HG03097 (cell line): ENCODE measurements at regions not wholly inside any gene's neighbourhood (a gene's known extent, or its start where the extent isn't known, plus 50 kb on each side); places are given as distances from the start of the nearest gene placed in this dataset.
"Not testable (repeated sequence)": the region's sequence is repeated elsewhere in the genome, so short reads cannot be mapped to it uniquely, and the experiment has no call there.

Experiments used
- ATAC-seq: cut with Tn5 transposase; IDR thresholded peaks from one replicate; pipeline ENCODE4 v1.9.1; 2021; ENCODE audit not compliant: unreplicated experiment, low FRiP score

- no peak for ATAC-seq
These were observed 330.3 kb downstream of the PCNX1 start for GRCh38 chr14:71237556-71237955.

- no peak for ATAC-seq
These were observed 331.6 kb downstream of the PCNX1 start for GRCh38 chr14:71238835-71239234.

- no peak for ATAC-seq
These were observed 332.9 kb downstream of the PCNX1 start for GRCh38 chr14:71240171-71240570.

GRCh38 chr14:71240866-71241520, 333.7 kb downstream of the PCNX1 start:
- ATAC-seq, result no peak

- ATAC-seq, result no peak
These were observed 335.0 kb downstream of the PCNX1 start for GRCh38 chr14:71242237-71242748.

- no peak for ATAC-seq
These were observed 336.4 kb downstream of the PCNX1 start for GRCh38 chr14:71243697-71244096.

DNA sequence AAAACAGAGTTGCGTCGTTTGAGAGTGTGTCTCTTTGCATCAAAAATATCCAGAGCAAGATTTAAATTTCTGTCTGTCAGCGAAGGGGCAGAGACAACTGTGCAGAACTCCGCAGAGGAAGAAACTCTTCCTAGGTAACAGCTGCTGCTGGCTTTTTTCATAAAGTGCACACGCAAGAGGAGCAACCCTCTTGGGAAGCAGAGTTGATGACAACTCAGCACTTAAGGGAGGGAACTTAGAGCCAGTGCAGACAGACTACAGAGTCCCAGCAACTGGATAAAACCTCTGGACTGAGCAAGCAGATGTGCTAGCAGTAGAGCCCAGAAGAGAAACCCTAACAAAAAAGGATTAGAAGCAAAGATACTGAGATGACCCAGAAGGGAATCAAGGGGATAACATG, 337.1 kb downstream of the PCNX1 start:
- ATAC-seq, result no peak

DNA sequence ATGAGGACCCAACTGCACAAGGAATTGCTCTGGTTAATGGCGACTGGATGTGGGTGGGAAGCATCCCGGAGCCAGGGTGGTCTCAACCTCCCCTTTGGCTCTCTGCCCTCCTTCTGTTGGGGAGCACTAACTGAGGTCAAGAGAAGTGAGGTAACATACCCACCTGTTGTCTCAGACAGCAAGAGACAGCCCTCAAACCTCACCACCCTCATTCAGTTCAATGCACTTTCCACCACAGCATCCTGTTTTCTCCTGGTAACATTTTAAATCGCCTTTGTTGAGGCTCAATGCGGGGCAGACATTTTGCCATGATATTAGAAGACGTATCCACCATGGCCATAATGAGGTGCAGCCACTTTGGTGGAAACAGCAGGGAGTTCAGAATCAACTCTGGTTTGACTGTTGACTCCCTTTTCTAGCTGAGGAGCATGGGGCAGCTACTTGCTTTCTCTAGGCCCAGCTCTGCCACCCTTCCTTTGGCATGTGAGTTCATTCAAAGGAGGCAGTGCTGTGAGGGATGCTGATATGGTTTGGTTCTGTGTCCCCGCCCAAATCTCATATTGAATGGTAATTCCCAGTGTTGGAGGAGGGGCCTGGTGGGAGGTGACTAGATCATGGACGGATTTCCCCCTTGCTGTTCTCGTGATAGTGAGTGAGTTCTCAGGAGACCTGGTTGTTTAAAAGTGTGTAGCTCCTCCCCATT, 338.6 kb downstream of the PCNX1 start:
- ATAC-seq, result no peak

DNA sequence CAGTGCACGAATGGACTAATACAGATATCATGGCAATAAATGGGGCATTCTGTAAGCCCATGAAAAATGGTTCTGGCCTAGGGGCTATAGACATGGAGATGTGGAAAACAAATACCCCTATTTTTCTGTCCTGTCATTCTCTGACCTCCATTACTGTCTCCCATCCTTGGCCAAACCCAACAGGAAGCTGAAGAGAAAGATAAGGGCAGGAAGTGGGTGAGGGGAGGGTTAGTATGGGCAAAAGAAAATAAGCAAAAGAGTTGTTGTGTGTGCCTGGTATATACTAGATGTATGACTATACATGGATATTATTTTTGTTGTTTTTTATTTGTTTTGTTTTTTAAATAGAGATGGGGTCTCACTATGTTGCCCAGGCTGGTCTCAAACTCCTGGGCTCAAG, 339.3 kb downstream of the PCNX1 start:
- ATAC-seq, result no peak

GRCh38 chr14:71247106-71247505, 339.8 kb downstream of the PCNX1 start:
- ATAC-seq, result no peak

DNA sequence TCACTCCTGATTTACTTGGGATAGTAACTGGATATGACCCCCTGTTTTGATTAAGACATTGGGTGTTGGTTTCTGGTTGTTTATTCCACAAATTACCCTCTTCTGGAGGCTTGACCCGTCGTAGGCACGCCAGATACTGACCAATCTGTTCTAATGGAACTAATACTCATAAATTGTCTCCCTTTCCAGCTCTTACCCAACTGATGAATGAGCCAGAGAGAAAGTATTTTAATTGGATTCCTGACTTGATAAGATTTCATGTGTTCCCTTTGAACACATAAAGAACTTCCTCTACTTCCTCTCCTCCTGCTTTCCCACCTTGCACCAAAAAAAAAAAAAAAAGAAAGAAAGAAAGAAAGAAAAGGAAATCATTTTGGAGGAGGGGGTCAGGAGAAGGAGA, 340.9 kb downstream of the PCNX1 start:
- ATAC-seq, result no peak

DNA sequence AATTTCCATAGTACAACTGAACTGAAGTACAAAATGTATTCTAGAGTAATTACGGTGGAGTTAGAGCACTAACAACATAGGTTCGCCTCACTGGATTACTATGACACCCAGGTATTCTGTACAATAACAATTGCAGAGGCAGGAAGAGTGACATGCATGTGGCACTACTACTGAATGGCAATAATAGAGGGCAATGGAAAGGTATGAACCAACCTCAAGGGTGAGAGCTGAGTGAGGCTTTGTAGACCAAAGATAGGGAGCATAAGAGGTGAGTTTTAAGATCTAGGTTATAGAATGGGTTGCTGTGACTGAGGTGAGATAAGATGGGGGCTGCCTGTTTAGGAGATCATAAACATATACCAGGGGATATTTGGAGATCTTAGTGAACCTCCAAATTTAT, 343.1 kb downstream of the PCNX1 start:
- no peak for ATAC-seq

- no peak for ATAC-seq
These were observed 343.5 kb downstream of the PCNX1 start for GRCh38 chr14:71250791-71251190.

DNA sequence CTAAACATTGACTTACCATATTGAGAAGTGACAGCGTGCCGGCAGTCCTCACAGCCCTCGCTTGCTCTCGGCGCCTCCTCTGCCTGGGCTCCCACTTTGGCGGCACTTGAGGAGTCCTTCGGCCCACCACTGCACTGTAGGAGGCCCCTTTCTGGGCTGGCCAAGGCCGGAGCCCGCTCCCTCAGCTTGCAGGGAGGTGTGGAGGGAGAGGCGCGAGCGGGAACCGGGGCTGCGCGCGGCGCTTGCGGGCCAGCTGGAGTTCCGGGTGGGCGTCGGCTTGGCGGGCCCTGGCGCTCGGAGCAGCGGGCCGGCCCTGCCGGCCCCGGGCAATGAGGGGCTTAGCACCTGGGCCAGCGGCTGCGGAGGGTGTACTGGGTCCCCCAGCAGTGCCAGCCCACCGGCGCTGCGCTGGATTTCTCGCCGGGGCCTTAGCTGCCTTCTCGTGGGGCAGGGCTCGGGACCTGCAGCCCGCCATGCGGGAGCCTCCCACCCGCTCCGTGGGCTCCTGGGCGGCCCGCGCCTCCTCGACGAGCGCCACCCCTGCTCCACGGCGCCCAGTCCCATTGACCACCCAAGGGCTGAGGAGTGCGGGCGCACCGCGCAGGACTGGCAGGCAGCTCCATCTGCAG, 346.9 kb downstream of the PCNX1 start:
- ATAC-seq, result not testable (repeated sequence)

DNA sequence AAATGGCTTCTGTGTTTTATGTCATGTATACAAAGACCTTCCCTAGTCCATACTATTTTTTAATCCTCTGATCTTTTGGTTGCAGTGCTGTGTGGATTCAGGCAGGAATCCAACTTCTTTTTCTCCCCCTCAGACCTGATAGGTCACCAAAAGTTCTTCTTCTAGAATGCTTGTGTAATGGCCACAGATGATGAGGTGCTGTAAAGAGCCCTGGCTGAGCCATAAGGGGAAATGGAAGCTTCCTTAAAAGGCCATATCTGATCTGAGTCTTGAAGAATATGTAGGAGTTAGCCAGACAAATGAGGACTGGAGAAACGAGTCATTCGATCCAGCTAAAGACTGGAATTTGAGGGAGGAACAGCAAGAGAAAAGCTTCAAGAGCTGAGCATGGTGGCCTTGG, 353.9 kb downstream of the PCNX1 start:
- ATAC-seq, result no peak

- ATAC-seq, result no peak
These were observed 355.2 kb downstream of the PCNX1 start for GRCh38 chr14:71262441-71262840.

- ATAC-seq, result no peak
These were observed 357.0 kb downstream of the PCNX1 start for GRCh38 chr14:71264260-71264659.

DNA sequence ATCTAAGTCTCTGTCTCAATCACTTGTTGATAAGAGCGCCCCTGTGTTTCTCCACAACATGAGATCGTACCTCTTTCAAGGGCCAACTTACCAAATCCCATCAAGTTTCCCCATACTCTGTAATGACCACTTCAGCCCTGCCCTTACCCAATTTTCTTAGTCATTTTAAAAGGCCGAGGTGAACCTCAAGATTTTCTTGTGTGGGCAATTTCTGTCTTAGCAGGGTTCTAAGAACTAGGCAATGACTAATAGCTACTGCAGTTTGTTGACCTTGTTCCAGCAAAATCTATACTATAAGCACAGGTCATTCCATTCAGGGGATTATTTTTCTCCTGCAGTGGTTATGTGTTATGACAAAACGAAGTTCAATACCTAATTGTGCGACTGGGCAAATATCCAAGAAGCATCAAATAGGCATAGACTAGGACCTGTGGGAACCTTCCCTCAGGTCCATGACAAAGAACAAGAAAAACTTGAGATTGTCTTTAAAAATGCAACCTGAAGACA, 359.8 kb downstream of the PCNX1 start:
- no peak for ATAC-seq

- ATAC-seq, result no peak
These were observed 360.4 kb downstream of the PCNX1 start for GRCh38 chr14:71267691-71268090.

DNA sequence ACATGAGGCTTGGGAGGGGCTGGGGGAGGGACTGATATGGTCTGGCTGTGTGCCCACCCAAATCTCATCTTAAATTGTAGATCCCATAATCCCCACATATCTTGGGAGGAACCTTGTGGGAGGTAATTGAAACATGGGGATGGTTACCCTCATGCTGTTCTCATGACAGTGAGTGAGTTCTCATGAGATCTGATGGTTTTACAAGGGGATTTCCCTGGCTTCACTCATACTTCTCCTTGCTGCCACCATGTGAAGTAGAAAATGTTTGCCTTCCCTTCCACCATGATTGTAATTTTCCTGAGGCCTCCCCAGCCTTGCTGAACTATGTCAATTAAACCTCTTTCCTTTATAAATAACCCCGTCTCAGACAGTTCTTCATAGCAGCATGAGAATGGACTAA, 362.9 kb downstream of the PCNX1 start:
- no peak for ATAC-seq

DNA sequence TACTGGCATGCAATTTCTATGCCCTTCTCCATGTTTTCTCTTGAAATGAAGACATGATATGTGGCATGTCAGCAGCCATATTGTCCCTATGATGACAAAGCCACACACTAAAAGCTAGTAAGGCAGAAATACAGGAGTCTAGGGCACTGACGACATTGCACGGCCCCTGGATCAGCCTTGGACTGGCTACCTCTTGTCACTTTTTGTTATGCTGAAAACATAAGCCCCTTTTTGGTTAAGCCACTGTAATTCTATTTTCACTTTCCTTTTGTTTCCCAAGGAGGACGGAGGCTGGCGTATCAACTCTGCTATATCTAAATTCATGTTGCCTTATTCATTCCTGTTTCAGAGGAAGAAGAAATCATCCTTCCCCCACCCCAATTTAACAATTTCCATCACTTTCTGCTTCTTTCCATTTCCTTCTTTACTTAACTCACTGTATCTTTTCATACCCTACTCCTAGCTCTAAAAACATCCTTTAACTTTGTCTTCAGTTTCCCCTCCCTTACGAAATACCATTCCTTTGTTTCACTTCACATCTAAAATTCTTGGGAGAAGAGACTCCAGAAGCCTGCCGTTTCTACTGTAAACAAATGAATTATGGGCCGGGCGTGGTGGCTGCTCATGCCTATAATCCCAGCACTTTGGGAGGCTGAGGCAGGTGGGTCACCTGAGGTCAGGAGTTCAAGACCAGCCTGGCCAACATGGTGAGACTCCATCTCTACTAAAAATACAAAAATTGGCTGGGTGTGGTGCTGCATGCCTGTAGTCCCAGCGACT, 364.1 kb downstream of the PCNX1 start:
- ATAC-seq, result no peak
